ENCODE measurements at regions not wholly inside any gene's neighbourhood (a gene's known extent, or its start where the extent isn't known, plus 50 kb on each side); places are given as distances from the start of the nearest gene placed in this dataset.

DNA sequence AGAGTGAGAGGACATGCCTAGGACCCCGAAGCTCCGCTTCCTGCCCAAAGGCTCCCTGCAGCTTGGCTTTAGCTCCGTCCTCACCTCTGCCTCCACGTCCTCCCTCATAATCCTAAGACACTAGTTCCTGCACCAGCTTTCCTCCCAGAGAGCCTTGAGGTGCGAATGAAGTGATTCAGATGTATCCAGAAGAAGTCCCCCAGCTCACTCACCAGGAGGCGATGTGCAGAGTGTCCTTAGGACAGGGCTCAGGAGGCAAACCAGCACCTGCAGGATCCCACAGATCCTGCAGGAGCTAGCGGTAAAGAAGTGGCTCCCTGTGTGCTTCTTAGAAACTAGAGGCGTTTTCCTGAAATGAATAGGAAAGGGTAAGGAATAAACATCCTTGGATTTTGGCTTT, 109.7 kb downstream of the HSPH1 start:
- in situ Hi-C loops (cut with MboI; ENCODE audit: low sequenced_read_pairs, unreplicated experiment): no loop called here
- no peak for DNase-seq (ENCODE audit: low spot score)
- TF ChIP-seq, protein P1, sequence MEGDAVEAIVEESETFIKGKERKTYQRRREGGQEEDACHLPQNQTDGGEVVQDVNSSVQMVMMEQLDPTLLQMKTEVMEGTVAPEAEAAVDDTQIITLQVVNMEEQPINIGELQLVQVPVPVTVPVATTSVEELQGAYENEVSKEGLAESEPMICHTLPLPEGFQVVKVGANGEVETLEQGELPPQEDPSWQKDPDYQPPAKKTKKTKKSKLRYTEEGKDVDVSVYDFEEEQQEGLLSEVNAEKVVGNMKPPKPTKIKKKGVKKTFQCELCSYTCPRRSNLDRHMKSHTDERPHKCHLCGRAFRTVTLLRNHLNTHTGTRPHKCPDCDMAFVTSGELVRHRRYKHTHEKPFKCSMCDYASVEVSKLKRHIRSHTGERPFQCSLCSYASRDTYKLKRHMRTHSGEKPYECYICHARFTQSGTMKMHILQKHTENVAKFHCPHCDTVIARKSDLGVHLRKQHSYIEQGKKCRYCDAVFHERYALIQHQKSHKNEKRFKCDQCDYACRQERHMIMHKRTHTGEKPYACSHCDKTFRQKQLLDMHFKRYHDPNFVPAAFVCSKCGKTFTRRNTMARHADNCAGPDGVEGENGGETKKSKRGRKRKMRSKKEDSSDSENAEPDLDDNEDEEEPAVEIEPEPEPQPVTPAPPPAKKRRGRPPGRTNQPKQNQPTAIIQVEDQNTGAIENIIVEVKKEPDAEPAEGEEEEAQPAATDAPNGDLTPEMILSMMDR (IDR thresholded peaks at IDR 0.05; ENCODE audit: borderline replicate concordance, control extremely low read depth, extremely low read depth, insufficient read depth, missing control alignments): no peak

DNA sequence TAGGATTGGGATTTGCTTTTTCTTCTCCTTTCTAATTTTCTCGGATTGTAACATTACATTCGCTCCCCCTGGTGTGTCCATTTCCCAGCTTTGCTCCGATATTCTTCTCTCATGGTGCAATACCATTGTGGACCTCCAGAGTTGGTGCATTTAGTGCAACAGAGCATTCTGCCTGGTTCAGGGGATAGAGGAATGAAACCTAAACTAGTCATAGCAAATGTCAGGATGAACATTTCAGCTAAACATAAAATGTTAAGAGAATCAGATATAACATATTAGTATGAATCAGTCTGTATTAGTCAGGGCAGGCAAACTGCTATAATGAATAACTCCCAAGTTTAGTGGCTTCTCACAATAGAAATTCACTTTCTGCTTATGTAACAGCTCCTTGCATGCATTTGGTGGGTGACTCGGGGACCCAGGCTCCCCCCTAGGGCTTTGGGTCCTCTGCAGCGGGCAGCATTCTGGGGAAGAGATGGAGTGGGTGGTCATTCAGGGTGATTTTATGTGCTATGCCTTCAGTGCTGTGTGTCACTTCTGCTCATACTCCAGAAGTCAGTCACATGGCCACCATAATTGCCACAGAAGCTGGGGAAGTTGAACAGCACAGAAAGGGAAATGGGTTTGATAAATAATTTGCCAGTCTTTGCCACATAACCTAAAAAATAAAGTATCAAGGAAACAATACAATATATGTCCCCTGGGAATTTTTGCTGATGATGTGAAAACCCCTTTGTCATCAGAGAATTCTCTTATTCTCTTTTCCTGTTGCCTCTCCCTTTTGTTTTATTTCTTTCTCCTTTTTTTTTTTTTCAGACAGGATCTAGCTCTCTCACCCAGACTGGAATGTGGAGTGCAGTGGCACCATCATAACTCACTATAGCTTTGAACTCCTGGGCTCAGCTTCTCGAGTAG, 111.0 kb downstream of the HSPH1 start:
- TF ChIP-seq, protein P1 (IDR thresholded peaks at IDR 0.05; ENCODE audit: borderline replicate concordance, control extremely low read depth, extremely low read depth, insufficient read depth, missing control alignments): no peak
- DNase-seq (ENCODE audit: low spot score): no peak
- in situ Hi-C loops (cut with MboI; ENCODE audit: low sequenced_read_pairs, unreplicated experiment): no loop called here

DNA sequence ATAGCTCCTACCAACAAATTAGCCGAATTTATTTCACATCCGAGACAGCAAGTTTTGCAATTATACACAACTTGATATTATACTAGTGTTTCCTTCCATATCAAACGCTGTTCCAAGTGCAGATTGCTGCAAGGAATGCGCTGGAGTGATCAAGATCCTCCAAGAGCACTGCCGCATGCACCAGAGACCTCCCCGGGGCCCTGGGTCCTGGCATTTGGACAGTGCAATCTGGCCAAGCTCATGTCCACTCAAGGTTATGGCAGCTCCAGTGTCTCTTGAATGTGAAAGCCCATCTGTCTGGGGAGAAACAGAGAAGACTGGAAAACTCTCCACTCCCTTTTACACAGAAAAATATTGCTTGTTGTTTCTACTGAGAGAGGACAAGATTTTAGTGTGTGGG, 111.9 kb downstream of the HSPH1 start:
- TF ChIP-seq, protein P1 (IDR thresholded peaks at IDR 0.05; ENCODE audit: borderline replicate concordance, control extremely low read depth, extremely low read depth, insufficient read depth, missing control alignments): no peak
- in situ Hi-C loops (cut with MboI; ENCODE audit: low sequenced_read_pairs, unreplicated experiment): loop anchor here (25.0 kb wide), 1 partner anchor 363 kb away; no protein-coding TSS in a partner anchor
- DNase-seq (ENCODE audit: low spot score): no peak

DNA sequence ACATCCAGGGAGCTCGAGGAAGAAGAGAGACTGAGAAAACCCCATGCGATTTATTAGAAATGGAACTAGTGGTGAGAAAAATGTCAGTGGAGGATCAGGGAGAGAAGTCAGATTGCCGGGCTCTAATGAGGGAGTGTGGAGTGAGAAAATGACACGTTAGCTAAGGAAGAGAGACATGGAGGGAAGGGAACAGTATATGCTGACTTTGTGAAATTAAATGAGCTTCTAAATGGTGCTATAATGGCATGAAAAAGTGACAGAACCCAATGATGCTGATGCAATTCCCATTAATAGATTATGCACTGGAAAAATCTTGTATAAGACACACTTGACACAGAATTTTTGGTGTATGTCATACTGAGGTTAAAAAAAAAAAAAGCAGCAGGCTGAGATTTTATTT, 112.6 kb downstream of the HSPH1 start:
- no peak for DNase-seq (ENCODE audit: low spot score)
- in situ Hi-C loops (cut with MboI; ENCODE audit: low sequenced_read_pairs, unreplicated experiment): loop anchor here (25.0 kb wide), 1 partner anchor 362 kb away; no protein-coding TSS in a partner anchor
- TF ChIP-seq, protein P1 (IDR thresholded peaks at IDR 0.05; ENCODE audit: borderline replicate concordance, control extremely low read depth, extremely low read depth, insufficient read depth, missing control alignments): no peak

DNA sequence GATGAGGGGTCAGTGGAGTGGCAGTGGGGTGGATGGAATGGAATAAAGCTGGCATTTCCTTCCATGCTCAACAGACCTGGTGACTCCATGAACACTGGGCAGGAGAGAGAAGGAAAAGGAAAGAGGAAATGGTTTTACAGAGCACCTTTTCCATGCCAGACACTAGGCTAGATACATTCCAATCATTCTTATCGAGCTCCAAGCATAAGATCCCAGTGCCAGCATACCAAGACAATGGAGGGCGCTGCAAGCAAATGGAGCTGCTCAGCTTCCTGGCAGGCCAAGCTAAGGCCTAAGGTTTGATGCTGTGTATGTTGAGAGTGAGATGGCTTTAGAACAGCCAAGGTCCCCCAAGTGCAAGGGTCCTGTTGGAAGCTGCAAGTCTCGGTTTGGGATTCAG, 113.2 kb downstream of the HSPH1 start:
- TF ChIP-seq, protein P1 (IDR thresholded peaks at IDR 0.05; ENCODE audit: borderline replicate concordance, control extremely low read depth, extremely low read depth, insufficient read depth, missing control alignments): no peak
- no peak for DNase-seq (ENCODE audit: low spot score)
- in situ Hi-C loops (cut with MboI; ENCODE audit: low sequenced_read_pairs, unreplicated experiment): loop anchor here (25.0 kb wide), 1 partner anchor 361 kb away; no protein-coding TSS in a partner anchor

DNA sequence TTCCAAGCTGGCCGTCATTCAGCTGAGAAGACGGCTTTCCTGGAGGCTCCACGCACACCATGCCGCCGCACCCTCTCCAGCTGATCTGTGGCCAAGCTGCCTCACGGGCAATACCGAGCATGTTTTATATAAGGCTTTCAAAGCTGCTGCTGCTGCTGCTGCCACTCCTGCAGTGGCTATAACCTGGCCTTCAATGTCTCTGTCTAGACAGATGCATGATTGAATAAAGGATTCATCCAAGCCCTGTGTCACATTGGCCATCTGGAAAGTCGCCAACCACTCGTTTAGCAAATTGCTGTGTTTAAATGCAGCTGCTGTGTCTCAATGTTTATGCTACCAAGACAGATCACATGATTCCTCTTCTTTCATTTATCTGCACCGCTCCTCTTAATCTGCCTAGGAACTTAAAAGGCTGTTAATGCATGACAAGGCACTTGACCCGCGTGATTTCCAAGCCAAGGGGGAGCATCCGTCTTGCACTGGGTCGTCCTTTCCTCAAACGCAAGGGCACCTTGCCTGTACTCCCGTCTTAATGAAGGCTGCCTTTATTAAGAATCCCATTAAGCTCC, 114.3 kb downstream of the TEX26 start:
- TF ChIP-seq, protein P1 (IDR thresholded peaks at IDR 0.05; ENCODE audit: borderline replicate concordance, control extremely low read depth, extremely low read depth, insufficient read depth, missing control alignments): no peak
- in situ Hi-C loops (cut with MboI; ENCODE audit: low sequenced_read_pairs, unreplicated experiment): loop anchor here (25.0 kb wide), 1 partner anchor 359 kb away; no protein-coding TSS in a partner anchor
- DNase-seq (ENCODE audit: low spot score): no peak

Measured in GM13976 (cell line).